ENCODE measurements at regions not wholly inside any gene's neighbourhood (a gene's known extent, or its start where the extent isn't known, plus 50 kb on each side); places are given as distances from the start of the nearest gene placed in this dataset.
"Not testable (repeated sequence)": the region's sequence is repeated elsewhere in the genome, so short reads cannot be mapped to it uniquely, and the experiment has no call there.

DNA sequence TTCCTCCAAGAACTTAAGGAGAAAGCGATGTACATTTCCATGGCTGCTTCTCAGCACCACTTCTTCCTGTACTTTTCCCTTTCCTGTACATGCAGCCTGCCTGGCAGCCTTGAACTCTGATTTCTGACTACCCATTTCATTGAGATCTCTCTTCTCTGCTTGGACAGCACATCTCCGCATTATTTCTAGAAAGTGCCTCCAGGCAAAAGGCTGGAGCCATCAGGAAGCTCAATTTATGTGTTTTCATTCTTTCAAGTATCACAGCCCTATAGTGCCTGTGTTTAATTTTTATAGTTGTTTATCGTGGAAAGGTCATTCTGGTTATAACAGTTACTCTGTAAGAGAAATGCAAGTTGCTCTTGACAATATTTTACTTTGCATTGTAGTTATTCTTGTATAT lies 688.0 kb upstream of the ANKRD30A start:
- no peak for DNase-seq

GRCh38 chr10:36428507-36428906 lies 696.9 kb upstream of the ANKRD30A start:
- DNase-seq, result no peak

- DNase-seq, result no peak
Observed at GRCh38 chr10:36425131-36425797, 700.1 kb upstream of the ANKRD30A start.

DNA sequence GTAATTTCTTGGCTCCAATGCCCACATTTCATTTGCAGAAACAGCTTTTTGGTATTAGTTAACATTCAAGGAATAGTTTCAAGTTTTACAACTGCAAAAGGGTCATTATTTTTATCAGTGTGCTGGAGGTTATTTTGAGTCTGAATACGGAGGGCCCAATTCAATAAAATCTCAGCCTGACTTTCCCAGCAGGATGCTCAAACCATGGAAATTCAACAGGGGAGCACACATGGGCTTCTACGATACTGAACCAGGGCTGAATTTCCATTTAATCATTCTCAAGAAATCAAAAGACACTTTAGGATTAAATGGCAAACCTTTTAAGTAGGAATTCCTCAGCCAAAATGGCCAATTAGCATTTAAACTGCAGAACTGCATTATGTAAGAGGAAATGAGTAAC lies 700.9 kb upstream of the ANKRD30A start:
- DNase-seq, result no peak

GRCh38 chr10:36423821-36424248 lies 701.6 kb upstream of the ANKRD30A start:
- DNase-seq, result no peak

DNA sequence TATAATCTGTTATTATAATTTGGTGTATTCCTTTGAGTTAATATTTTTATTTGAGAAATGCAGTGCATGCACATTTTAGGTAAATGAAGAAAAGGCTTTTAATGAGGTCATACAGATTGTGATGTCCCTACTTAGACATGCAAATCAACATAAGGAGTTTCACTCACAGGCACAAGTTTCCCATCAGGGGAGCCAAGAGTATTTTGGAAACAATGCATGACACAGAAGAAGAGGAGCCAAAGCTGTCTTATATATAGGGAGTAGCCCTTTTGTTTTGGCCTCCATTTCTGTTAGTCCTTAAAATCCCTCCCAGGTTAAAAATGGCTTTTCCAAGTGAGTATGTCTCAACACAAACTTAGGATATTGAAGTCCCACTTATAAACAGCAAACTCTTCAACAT lies 703.4 kb upstream of the ANKRD30A start:
- no peak for DNase-seq

- DNase-seq, result no peak
Observed at GRCh38 chr10:36416513-36416912, 708.9 kb upstream of the ANKRD30A start.

DNA sequence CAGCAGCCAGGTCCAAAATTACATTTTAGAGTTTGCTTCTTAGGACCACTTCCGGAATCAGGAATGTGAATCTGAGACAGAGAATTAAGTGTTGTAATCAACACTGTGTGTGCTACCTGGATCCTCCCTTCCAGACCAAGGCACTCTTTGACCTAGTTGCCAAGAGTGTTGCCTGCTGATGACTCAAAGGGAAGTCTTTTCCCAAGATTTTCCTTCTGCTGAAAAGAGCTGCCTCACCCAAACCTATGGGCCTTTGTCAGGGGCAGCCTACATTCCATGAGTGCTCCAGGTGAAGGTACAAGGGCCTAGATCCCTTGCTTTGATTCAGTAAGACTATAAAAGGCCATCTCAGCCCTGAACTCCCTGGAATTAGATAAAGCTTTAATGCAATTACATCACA lies 712.5 kb upstream of the ANKRD30A start:
- DNase-seq, result no peak

DNA sequence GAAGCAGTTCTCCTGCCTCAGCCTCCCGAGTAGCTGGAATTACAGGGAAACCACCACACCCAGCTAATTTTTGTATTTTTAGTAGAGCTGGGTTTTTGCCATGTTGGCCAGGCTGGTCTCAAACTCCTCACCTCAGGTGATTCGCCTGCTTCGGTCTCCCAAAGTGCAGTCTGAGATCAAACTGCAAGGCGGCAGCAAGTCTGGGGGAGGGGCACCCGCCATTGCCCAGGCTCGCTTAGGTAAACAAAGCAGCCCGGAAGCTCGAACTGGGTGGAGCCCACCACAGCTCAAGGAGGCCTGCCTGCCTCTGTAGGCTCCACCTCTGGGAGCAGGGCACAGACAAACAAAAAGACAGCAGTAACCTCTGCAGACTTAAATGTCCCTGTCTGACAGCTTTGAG lies 725.2 kb upstream of the ANKRD30A start:
- not testable (repeated sequence) for DNase-seq

- no peak for DNase-seq
Observed at GRCh38 chr10:36393801-36394200, 731.6 kb upstream of the ANKRD30A start.

DNA sequence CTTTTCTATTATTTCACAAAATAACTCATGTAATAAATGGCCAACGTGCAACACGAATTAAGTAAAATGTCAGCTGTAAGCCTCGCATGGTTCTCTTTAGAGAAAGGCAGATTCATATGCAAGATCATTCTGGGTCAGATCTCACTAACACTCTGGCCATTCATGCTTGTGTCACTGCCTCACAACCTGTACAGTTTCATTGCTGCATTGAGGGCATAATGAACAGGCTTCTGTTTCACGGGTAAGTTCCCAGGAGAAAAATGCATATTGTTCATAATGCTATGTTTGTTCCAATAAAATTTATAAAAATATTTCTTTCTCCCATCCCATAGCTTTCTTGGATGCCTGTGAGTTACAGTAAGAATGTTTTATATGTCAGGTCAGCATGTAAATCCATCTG lies 734.0 kb upstream of the ANKRD30A start:
- DNase-seq, result no peak

DNA sequence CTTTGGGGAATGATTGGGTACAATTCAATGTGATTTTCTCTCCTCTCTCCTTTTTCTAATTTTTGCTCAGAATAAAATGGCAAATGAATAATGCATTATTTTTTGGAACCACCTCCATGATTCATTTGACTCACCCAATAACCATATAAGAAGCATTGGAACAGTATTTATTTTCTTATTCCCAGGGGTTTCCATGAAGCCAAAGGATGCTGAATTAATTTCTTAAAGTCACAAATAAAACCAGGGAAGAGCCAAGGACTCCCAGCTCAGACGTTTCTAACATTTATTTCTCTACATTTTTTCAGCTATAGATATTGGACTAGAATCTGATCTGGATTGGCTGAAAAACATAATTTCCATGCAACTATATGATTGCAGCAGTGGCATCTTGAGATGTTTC lies 735.2 kb upstream of the ANKRD30A start:
- no peak for DNase-seq

DNA sequence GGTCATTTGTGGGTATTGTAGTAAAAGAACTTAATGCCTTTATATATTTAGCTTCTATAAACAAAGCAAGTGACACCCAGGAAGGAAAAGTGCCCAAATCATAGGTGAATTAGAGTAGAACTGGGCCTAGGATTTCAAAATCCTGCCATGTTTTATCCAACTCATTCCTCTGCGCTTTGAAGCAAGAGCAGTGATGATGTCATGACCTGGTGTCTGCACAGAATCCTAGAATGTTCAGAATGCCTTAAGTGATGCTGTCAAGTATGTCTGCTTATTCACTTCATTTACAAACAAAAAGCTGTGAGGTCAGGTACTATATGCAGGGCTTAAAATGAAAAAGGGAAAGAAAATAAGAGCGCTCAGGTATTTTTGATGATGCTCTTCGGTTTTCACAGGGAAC lies 737.2 kb upstream of the ANKRD30A start:
- DNase-seq, result no peak

GRCh38 chr10:36385693-36386092 lies 739.7 kb upstream of the ANKRD30A start:
- no peak for DNase-seq

GRCh38 chr10:36383349-36383748 lies 741.3 kb upstream of the FZD8 start:
- no peak for DNase-seq

GRCh38 chr10:36381748-36382147 lies 739.7 kb upstream of the FZD8 start:
- no peak for DNase-seq

DNA sequence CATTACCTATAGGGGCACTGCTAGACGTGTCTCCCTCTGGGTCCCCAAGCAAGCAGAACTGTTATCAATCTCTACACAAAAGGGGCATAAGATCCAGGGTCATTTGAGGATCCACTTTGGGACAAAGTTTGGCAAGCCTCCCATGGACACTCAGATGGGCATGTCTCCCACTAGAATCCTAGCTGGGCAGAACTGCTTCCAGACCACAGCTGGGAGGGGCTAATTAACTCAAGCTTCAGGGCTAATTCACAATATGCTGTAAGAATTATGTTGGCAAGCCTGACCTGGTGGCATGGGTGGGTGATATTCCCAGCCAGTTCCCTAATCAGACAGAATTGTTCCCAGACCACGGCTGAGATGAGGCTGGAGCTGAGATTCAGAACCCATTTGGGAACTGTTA lies 738.4 kb upstream of the FZD8 start:
- no peak for DNase-seq

DNA sequence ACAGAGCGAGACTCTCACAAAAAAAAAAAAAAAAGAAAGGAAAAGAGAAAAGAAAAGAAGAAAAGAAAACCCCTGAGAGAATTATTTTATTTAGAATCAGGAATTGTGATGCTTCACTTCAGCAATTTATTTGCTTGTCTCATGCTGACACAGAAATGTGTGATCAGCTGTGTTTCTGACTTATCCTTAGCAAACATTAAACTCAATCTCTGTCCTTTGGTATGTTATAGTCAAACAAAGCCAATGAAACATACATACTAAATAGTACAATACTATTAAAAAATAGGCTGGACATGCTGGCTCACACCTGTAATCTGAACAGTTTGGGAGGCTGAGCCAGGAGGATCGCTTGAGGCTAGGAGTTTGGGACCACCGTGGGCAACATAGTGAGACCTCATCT lies 733.0 kb upstream of the FZD8 start:
- DNase-seq, result no peak

DNA sequence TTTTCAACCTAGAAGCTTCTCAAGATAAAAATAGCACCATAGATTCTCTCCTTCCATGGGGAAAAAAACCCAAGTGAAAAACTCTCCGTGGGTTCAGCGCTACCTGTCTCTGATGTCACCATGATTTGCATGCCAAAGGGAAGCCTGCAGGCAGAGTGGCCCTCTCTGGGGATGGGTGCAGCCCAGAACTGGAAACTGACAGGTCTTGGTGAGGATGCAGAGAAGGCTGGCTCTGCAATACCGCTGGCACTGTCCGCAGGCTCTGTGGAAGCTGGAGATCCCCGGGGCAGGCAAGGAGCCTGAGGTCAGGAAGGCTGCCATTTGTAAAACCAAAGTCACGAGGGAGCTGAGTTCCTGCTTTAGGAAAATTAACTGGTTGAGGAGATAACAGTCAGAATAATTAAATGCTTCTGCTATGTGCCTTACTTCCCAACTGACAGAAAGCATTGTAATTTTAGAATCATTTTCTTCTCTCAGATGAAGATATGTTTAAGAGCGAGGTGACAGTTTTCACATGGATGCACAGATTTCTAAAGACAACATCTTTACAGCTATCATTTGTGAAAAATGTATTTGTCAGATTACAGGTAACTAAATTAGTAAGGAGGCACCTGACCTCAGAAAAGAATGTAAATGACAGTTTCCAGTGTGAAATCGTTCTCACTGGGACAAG lies 731.5 kb upstream of the FZD8 start:
- DNase-seq, result no peak

DNA sequence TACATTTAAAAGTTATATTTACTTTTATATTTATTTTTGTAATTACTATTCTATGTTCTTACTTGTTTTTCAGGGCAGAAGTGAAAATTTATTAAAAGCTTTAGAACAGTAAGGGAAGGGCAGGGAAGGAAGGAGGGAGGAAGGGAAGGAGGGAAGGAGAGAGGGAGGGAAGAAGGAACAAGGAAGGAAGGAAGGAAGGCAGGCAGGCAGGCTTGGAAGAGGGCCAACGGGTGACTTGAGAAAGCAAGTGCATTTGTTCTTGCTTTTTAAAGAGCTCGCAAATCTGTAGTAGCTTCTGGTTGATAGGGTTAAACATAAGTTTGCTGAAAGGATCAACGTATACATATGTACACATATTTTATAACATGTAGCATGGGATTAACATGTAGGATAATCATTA lies 725.3 kb upstream of the FZD8 start:
- DNase-seq, result no peak

DNA sequence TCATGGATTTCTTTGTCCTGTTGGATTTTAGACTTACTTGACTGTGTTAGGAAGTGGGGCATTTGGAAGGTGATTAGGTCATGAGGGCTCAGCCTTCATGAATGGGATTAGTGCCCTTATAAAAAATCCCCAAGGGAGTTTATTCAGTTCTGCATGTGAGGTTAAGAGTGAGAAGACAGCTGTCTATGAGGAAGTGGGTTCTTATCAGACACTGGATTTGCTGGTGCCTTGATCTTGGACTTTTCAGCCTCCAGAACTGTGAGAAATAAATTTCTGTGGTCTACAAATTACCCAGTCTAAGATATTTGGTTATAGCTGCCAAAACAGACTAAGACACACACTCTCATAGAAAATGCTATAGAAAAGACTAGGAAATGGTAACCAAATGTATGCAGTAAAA lies 724.7 kb upstream of the FZD8 start:
- no peak for DNase-seq

GRCh38 chr10:36366065-36366464 lies 724.0 kb upstream of the FZD8 start:
- no peak for DNase-seq

- DNase-seq, result no peak
Observed at GRCh38 chr10:36362257-36362656, 720.2 kb upstream of the FZD8 start.

GRCh38 chr10:36358736-36359135 lies 716.6 kb upstream of the FZD8 start:
- DNase-seq, result no peak

DNA sequence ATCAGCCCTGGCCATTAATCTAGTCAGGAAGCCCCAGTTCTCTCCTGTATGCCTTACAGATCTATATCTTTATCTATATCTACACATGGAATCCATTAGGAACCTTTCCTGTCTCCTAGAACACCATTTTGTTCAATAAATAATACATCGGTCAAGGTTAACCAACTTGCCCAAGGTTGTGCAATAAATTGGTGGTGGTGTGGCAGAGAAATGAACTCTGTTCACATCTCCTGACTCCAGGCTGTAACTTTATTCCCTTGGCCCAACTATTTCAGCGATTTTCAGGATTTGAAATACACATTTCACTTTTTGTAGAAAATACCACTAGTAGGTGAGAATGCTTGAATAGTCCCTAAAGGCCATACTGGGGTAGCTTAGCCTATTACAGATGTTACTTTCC lies 712.5 kb upstream of the FZD8 start:
- no peak for DNase-seq

Measured in AML-193 (cell line).